PFSK-1 (cell line): ENCODE measurements at regions not wholly inside any gene's neighbourhood (a gene's known extent, or its start where the extent isn't known, plus 50 kb on each side); places are given as distances from the start of the nearest gene placed in this dataset.

Source experiments
- FOXP2 ChIP-seq: optimal IDR thresholded peaks from 2 replicates; pipeline ENCODE3; 2011; ENCODE audit warnings: borderline replicate concordance, control low read depth, inconsistent platforms; ENCODE audit not compliant: insufficient read depth; ENCODE audit errors: extremely low read length, extremely low read depth
- POLR2AphosphoS5 ChIP-seq: IDR thresholded peaks from 2 replicates; pipeline ENCODE4 v1.6.1; 2012; ENCODE audit warnings: low read depth, mild to moderate bottlenecking, control low read depth, low read length, moderate library complexity
- REST ChIP-seq, 2 experiments: IDR thresholded peaks; 2 replicates each; pipeline versions ENCODE4 v1.6.1 to v1.8.0; 2011 to 2012; ENCODE audit warnings: low read depth in 2 of 2, low read length in 2 of 2, control low read depth in 1 of 2, inconsistent platforms in 1 of 2, mild to moderate bottlenecking in 1 of 2, moderate library complexity in 1 of 2; ENCODE audit not compliant: insufficient read depth in 1 of 2
- SIN3A ChIP-seq: IDR thresholded peaks from 2 replicates; pipeline ENCODE4 v1.6.1; 2012; ENCODE audit warnings: mild to moderate bottlenecking, low read length, moderate library complexity, borderline replicate concordance; ENCODE audit not compliant: insufficient read depth
- TAF1 ChIP-seq: IDR thresholded peaks from 2 replicates; pipeline ENCODE4 v1.6.1; 2012; ENCODE audit warnings: low read length, control low read depth, borderline replicate concordance; ENCODE audit not compliant: insufficient read depth

GRCh38 chr2:34851804-34852203 is 1252.7 kb upstream of the FAM98A start:
- no peak for TF ChIP-seq REST (IDR thresholded peaks at IDR 0.05; ENCODE audit: insufficient read depth in 1 of 2, low read depth in 2 of 2, low read length in 2 of 2)
- TF ChIP-seq POLR2AphosphoS5: no peak
- no peak for TF ChIP-seq SIN3A
- TF ChIP-seq FOXP2: no peak
- TF ChIP-seq TAF1: no peak
